ENCODE measurements at regions not wholly inside any gene's neighbourhood (a gene's known extent, or its start where the extent isn't known, plus 50 kb on each side); places are given as distances from the start of the nearest gene placed in this dataset.

- Mint-ChIP-seq H3K27me3 (ENCODE audit: unreplicated experiment) (peaks cover 5% of the 10 kb centered on the region), H3K4me3 (ENCODE audit: unreplicated experiment) (no peak overlapping the region), H3K4me1 (ENCODE audit: low read depth, unreplicated experiment) (no peaks in the 10 kb centered on the region), H3K27ac (ENCODE audit: unreplicated experiment) (no peak overlapping the region), H3K36me3 (ENCODE audit: unreplicated experiment) (no peaks in the 10 kb centered on the region), H3K9me3 (ENCODE audit: unreplicated experiment) (no peaks in the 10 kb centered on the region)
- DNase-seq, result no peak
- no peak for TF ChIP-seq CTCF (IDR thresholded peaks at IDR 0.05; ENCODE audit: partially characterized antibody, unreplicated experiment)
Observed at GRCh38 chr3:159922861-159923312, 65.7 kb upstream of the IL12A start.

- H3K27me3 Mint-ChIP-seq (ENCODE audit: unreplicated experiment), result peaks cover 5% of the 10 kb centered on the region
- H3K4me3 Mint-ChIP-seq (ENCODE audit: unreplicated experiment), result no peak overlapping the region
- peaks cover 4% of the 10 kb centered on the region for H3K9me3 Mint-ChIP-seq (ENCODE audit: unreplicated experiment)
- no peaks in the 10 kb centered on the region for H3K36me3 Mint-ChIP-seq (ENCODE audit: unreplicated experiment)
- H3K27ac Mint-ChIP-seq (ENCODE audit: unreplicated experiment), result no peak overlapping the region
- no peak for DNase-seq
- no peaks in the 10 kb centered on the region for H3K4me1 Mint-ChIP-seq (ENCODE audit: low read depth, unreplicated experiment)
- no peak for TF ChIP-seq CTCF (IDR thresholded peaks at IDR 0.05; ENCODE audit: partially characterized antibody, unreplicated experiment)
Observed at GRCh38 chr3:159923336-159923735, 65.3 kb upstream of the IL12A start.

- H3K9me3 Mint-ChIP-seq (ENCODE audit: unreplicated experiment), result peaks cover 6% of the 10 kb centered on the region
- H3K27me3 Mint-ChIP-seq (ENCODE audit: unreplicated experiment), result peaks cover 8% of the 10 kb centered on the region
- no peak overlapping the region for H3K4me3 Mint-ChIP-seq (ENCODE audit: unreplicated experiment)
- H3K36me3 Mint-ChIP-seq (ENCODE audit: unreplicated experiment), result no peaks in the 10 kb centered on the region
- DNase-seq, result no peak
- H3K4me1 Mint-ChIP-seq (ENCODE audit: low read depth, unreplicated experiment), result no peaks in the 10 kb centered on the region
- H3K27ac Mint-ChIP-seq (ENCODE audit: unreplicated experiment), result no peak overlapping the region
- TF ChIP-seq CTCF (IDR thresholded peaks at IDR 0.05; ENCODE audit: partially characterized antibody, unreplicated experiment), result no peak
Observed at GRCh38 chr3:159923956-159924355, 64.7 kb upstream of the IL12A start.

- peaks cover 8% of the 10 kb centered on the region for H3K27me3 Mint-ChIP-seq (ENCODE audit: unreplicated experiment)
- H3K4me3 Mint-ChIP-seq (ENCODE audit: unreplicated experiment), result no peak overlapping the region
- TF ChIP-seq CTCF (IDR thresholded peaks at IDR 0.05; ENCODE audit: partially characterized antibody, unreplicated experiment), result no peak
- no peaks in the 10 kb centered on the region for H3K36me3 Mint-ChIP-seq (ENCODE audit: unreplicated experiment)
- no peak for DNase-seq
- H3K9me3 Mint-ChIP-seq (ENCODE audit: unreplicated experiment), result peaks cover 6% of the 10 kb centered on the region
- no peaks in the 10 kb centered on the region for H3K4me1 Mint-ChIP-seq (ENCODE audit: low read depth, unreplicated experiment)
- H3K27ac Mint-ChIP-seq (ENCODE audit: unreplicated experiment), result no peak overlapping the region
Observed at GRCh38 chr3:159924411-159924810, 64.2 kb upstream of the IL12A start.

- Mint-ChIP-seq H3K9me3 (ENCODE audit: unreplicated experiment) (peaks cover 6% of the 10 kb centered on the region), H3K27me3 (ENCODE audit: unreplicated experiment) (peaks cover 8% of the 10 kb centered on the region), H3K4me1 (ENCODE audit: low read depth, unreplicated experiment) (no peaks in the 10 kb centered on the region), H3K27ac (ENCODE audit: unreplicated experiment) (no peak overlapping the region), H3K36me3 (ENCODE audit: unreplicated experiment) (no peaks in the 10 kb centered on the region), H3K4me3 (ENCODE audit: unreplicated experiment) (no peak overlapping the region)
- no peak for TF ChIP-seq CTCF (IDR thresholded peaks at IDR 0.05; ENCODE audit: partially characterized antibody, unreplicated experiment)
- no peak for DNase-seq
Observed at GRCh38 chr3:159925248-159925647, 63.4 kb upstream of the IL12A start.
